HCT116 (cell line): ENCODE measurements at regions not wholly inside any gene's neighbourhood (a gene's known extent, or its start where the extent isn't known, plus 50 kb on each side); places are given as distances from the start of the nearest gene placed in this dataset.

Experiments used
- EZH2phosphoT487 ChIP-seq: fragments of 200-600 bp; IDR thresholded peaks from 2 replicates; pipeline ENCODE4 v1.6.1; 2018; ENCODE audit warnings: antibody characterized with exemption, borderline replicate concordance
- POLR2A ChIP-seq: IDR thresholded peaks from 2 replicates; pipeline ENCODE4 v1.7.0; 2011; ENCODE audit warnings: borderline replicate concordance; ENCODE audit not compliant: insufficient read depth, insufficient read length; ENCODE audit errors: extremely low read depth
- POLR2AphosphoS5 ChIP-seq: IDR thresholded peaks from 2 replicates; pipeline ENCODE4 v1.6.1; 2011; ENCODE audit warnings: mild to moderate bottlenecking, low read depth, low read length, moderate library complexity
- SP1 ChIP-seq: IDR thresholded peaks from 2 replicates; pipeline ENCODE4 v1.6.1; 2012; ENCODE audit warnings: low read depth
- SRF ChIP-seq: IDR thresholded peaks from 2 replicates; pipeline ENCODE4 v1.6.1; 2012; ENCODE audit warnings: low read depth
- TCF7L2 ChIP-seq: IDR thresholded peaks from 2 replicates; pipeline ENCODE4 v1.7.0; 2011; ENCODE audit warnings: borderline replicate concordance, inconsistent platforms; ENCODE audit not compliant: insufficient read depth, insufficient read length; ENCODE audit errors: extremely low read depth
- ZNF274 ChIP-seq: fragments of 200-500 bp; sonication (Bioruptor generic); IDR thresholded peaks from 2 replicates; pipeline ENCODE4 v1.6.1; 2014; ENCODE audit warnings: mild to moderate bottlenecking, low read depth, low read length, inconsistent platforms
- TF ChIP-seq, protein P1 (sequence below), 3 experiments: fragments of 200-600 bp in 1 of 3; sonication (generic) in 1 of 3; IDR thresholded peaks in 2 of 3; conservative IDR thresholded peaks in 1 of 3; 2 replicates each; pipeline ENCODE4 v1.5.1; 2012 to 2017; ENCODE audit warnings: low read depth in 2 of 3, low read length in 2 of 3, antibody characterized with exemption in 1 of 3, borderline replicate concordance in 1 of 3, control low read depth in 1 of 3, mild to moderate bottlenecking in 1 of 3, mixed read lengths in 1 of 3, mixed run types in 1 of 3, moderate library complexity in 1 of 3; ENCODE audit not compliant: insufficient read depth in 1 of 3
- TF ChIP-seq, protein P2 (sequence below): IDR thresholded peaks from 2 replicates; pipeline ENCODE4 v1.6.1; 2012

DNA sequence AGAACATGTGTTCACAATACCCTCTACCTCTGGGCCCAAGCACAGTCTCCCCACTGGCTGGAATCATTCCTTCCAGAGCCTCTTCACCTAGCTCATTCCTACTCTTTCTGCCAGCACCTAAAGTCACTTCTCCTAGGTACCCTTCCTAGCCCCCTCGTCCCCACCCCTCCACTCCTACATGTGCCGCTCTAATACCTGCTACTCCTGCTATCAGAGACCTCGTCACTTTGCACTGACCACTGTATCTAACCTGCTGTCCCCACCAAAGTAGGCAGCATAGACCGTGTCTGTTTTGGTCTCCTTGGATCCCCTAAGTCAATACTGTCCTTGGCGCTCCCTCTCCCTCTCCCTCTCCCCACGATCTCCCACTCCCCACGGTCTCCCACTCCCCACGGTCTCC, 53.2 kb upstream of the PKDCC start:
- TF ChIP-seq POLR2A, result no peak
- TF ChIP-seq ZNF274, result no peak
- no peak for TF ChIP-seq SP1
- no peak for TF ChIP-seq SRF
- TF ChIP-seq, protein P1, sequence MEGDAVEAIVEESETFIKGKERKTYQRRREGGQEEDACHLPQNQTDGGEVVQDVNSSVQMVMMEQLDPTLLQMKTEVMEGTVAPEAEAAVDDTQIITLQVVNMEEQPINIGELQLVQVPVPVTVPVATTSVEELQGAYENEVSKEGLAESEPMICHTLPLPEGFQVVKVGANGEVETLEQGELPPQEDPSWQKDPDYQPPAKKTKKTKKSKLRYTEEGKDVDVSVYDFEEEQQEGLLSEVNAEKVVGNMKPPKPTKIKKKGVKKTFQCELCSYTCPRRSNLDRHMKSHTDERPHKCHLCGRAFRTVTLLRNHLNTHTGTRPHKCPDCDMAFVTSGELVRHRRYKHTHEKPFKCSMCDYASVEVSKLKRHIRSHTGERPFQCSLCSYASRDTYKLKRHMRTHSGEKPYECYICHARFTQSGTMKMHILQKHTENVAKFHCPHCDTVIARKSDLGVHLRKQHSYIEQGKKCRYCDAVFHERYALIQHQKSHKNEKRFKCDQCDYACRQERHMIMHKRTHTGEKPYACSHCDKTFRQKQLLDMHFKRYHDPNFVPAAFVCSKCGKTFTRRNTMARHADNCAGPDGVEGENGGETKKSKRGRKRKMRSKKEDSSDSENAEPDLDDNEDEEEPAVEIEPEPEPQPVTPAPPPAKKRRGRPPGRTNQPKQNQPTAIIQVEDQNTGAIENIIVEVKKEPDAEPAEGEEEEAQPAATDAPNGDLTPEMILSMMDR (IDR thresholded peaks at IDR 0.05 in 2 of 3, conservative IDR thresholded peaks at IDR 0.05 in 1 of 3; ENCODE audit: borderline replicate concordance in 1 of 3, insufficient read depth in 1 of 3, low read depth in 2 of 3, low read length in 2 of 3), result no peak
- TF ChIP-seq TCF7L2, result no peak
- TF ChIP-seq, protein P2, sequence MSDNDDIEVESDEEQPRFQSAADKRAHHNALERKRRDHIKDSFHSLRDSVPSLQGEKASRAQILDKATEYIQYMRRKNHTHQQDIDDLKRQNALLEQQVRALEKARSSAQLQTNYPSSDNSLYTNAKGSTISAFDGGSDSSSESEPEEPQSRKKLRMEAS, result no peak
- no peak for TF ChIP-seq EZH2phosphoT487
- no peak for TF ChIP-seq POLR2AphosphoS5
